B cell (primary cell): ENCODE measurements at regions not wholly inside any gene's neighbourhood (a gene's known extent, or its start where the extent isn't known, plus 50 kb on each side); places are given as distances from the start of the nearest gene placed in this dataset.

Experiments
- ATAC-seq: fragments of 200-7000 bp; cut with Tn5 transposase; one replicate; pipeline ENCODE4 v1.10.0; 2021; ENCODE audit warnings: low read depth, mild to moderate bottlenecking, moderate number of reproducible peaks, moderate library complexity
- CTCF ChIA-PET: fragments of 350-600 bp; sonication (Branson Sonifier 250); formaldehyde crosslinking; loops from one replicate; lab custom pipeline; 2021; ENCODE audit warnings: antibody characterized with exemption, inconsistent platforms; lab: Charles Lee
- POLR2A ChIA-PET: fragments of 350-600 bp; sonication (Branson Sonifier 250); formaldehyde crosslinking; loops from one replicate; lab custom pipeline; 2021; ENCODE audit warnings: antibody characterized with exemption; lab: Charles Lee
- DNase-seq: peaks from one replicate; pipeline ENCODE4 v3.0.0; 2013
- H2AFZ ChIP-seq: 2 replicates; pipeline ENCODE4 v1.6.1; 2012; ENCODE audit warnings: mild to moderate bottlenecking, low read depth, low read length; ENCODE audit not compliant: insufficient read depth, poor library complexity, severe bottlenecking
- H3K27ac ChIP-seq, 2 donors: 1 replicate in 1 of 2; 2 replicates in 1 of 2; pipeline ENCODE4 v1.5.1; 2012 to 2013; ENCODE audit warnings: low read length in 2 of 2, mild to moderate bottlenecking in 2 of 2, moderate library complexity in 1 of 2
- H3K27me3 ChIP-seq, 4 experiments: fragments of 200-600 bp in 1 of 4; sonication (generic) in 1 of 4; replicated peaks in 1 of 4; 1 replicate in 2 of 4; 2 replicates in 2 of 4; pipeline versions ENCODE4 v1.6.1 to v1.7.0; 2013 to 2016; ENCODE audit warnings: low read length in 3 of 4, mild to moderate bottlenecking in 2 of 4, mixed read lengths in 1 of 4, moderate library complexity in 1 of 4; ENCODE audit not compliant: insufficient read depth in 4 of 4, control insufficient read depth in 3 of 4; ENCODE audit errors: control extremely low read depth in 1 of 4
- H3K36me3 ChIP-seq, 2 experiments: replicated peaks in 1 of 2; 1 replicate in 1 of 2; 2 replicates in 1 of 2; pipeline versions ENCODE4 v1.6.1 to v1.7.1; 2013; ENCODE audit warnings: low read length in 1 of 2; ENCODE audit not compliant: insufficient read depth in 2 of 2, control insufficient read depth in 1 of 2; ENCODE audit errors: control extremely low read depth in 1 of 2, extremely low read depth in 1 of 2
- H3K4me1 ChIP-seq, 2 donors: fragments of 200-600 bp in 1 of 2; sonication (generic) in 1 of 2; 1 replicate in 1 of 2; 2 replicates in 1 of 2; pipeline versions ENCODE4 v1.5.1 to v1.6.1; 2013 to 2017; ENCODE audit warnings: low read length in 2 of 2; ENCODE audit not compliant: control insufficient read depth in 2 of 2, insufficient read depth in 2 of 2
- H3K4me2 ChIP-seq: replicated peaks from 2 replicates; pipeline ENCODE3; 2012; ENCODE audit warnings: mild to moderate bottlenecking, low read depth, low read length; ENCODE audit not compliant: poor library complexity, severe bottlenecking
- H3K4me3 ChIP-seq, 5 experiments: fragments of 200-600 bp in 1 of 5; sonication (generic) in 1 of 5; 1 replicate in 3 of 5; 2 replicates in 2 of 5; pipeline versions ENCODE4 v1.5.1 to v1.7.0; 2011 to 2016; ENCODE audit warnings: low read length in 4 of 5, mild to moderate bottlenecking in 4 of 5, low read depth in 2 of 5, control low read depth in 1 of 5, moderate library complexity in 1 of 5; ENCODE audit not compliant: insufficient read depth in 1 of 5; ENCODE audit errors: control extremely low read depth in 1 of 5, extremely low read depth in 1 of 5
- H3K79me2 ChIP-seq: fragments of 200-600 bp; sonication (generic); one replicate; pipeline ENCODE4 v1.6.0; 2016; ENCODE audit warnings: low read length; ENCODE audit not compliant: control insufficient read depth, insufficient read depth
- H3K9ac ChIP-seq: fragments of 200-600 bp; sonication (generic); 2 replicates; pipeline ENCODE4 v1.6.1; 2017; ENCODE audit warnings: mild to moderate bottlenecking, low read length, moderate library complexity
- H3K9me3 ChIP-seq, 3 donors: one replicate each; pipeline versions ENCODE4 v1.6.1 to v1.7.1; 2013; ENCODE audit warnings: low read length in 2 of 3; ENCODE audit not compliant: control insufficient read depth in 2 of 3, insufficient read depth in 1 of 3; ENCODE audit errors: control extremely low read depth in 1 of 3
- H4K20me1 ChIP-seq: 2 replicates; pipeline ENCODE4 v1.6.0; 2012; ENCODE audit warnings: mild to moderate bottlenecking, low read length; ENCODE audit not compliant: insufficient read depth, control insufficient read depth, poor library complexity, severe bottlenecking
- H3K27ac Mint-ChIP-seq: one replicate; pipeline ENCODE4 v1.8.0; 2021; ENCODE audit warnings: mixed read lengths
- H3K27me3 Mint-ChIP-seq: one replicate; pipeline ENCODE4 v1.8.0; 2021; ENCODE audit warnings: mixed read lengths
- H3K4me1 Mint-ChIP-seq: one replicate; pipeline ENCODE4 v1.8.0; 2021; ENCODE audit warnings: mixed read lengths
- H3K4me3 Mint-ChIP-seq: one replicate; pipeline ENCODE4 v1.8.0; 2021; ENCODE audit warnings: mixed read lengths
- H3K9me3 Mint-ChIP-seq: one replicate; pipeline ENCODE4 v1.8.0; 2022; ENCODE audit warnings: mixed read lengths; ENCODE audit not compliant: insufficient read depth
- CTCF ChIP-seq: fragments of 200-600 bp; IDR thresholded peaks from one replicate; pipeline ENCODE4 v1.8.0; 2022; ENCODE audit warnings: antibody characterized with exemption, mild to moderate bottlenecking
- EZH2 ChIP-seq: IDR thresholded peaks from 2 replicates; pipeline ENCODE4 v1.6.1; 2012; ENCODE audit warnings: borderline replicate concordance, low read depth, mild to moderate bottlenecking, moderate library complexity, low read length; ENCODE audit not compliant: insufficient read depth, poor library complexity, severe bottlenecking
- WGBS: methylation state at CpG from one replicate; pipeline ENCODE4 v1.1.5; 2013; ENCODE audit warnings: missing lambda C conversion rate; ENCODE audit not compliant: insufficient coverage; 5-methylcytosine and 5-hydroxymethylcytosine counted together
- intact Hi-C: fragments of 100-400 bp; cut with micrococcal nuclease; formaldehyde crosslinking; loops from one replicate; pipeline ENCODE4 v1.10.0; 2022

DNA sequence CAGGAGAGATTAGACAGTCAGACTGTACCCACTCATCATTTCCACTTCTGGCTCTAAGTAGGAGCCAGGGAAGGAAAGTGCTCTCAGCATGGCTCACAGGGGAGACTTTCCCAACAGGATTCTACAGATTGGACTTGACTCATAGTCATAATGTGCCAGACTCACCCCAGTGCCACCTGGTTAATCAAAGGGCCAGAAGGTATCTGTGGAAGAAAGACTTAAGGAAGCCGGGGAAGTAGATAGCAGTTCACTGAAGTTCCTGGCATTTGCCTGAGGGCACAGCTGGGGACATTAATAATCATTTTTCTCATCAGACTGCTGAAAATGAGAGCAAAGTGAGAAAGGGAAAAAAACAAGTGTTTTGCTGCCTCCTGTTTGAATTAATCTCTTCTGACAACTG lies 717.5 kb downstream of the TUSC7 start:
- Histone ChIP-seq H3K79me2 (no peaks in the 10 kb centered on the region), H2AFZ (no peak overlapping the region), H4K20me1 (no peaks in the 10 kb centered on the region), H3K4me3 (no peak overlapping the region), H3K9me3 (no peaks in the 10 kb centered on the region), H3K4me2 (no peak overlapping the region), H3K36me3 (no peaks in the 10 kb centered on the region), H3K27ac (no peak overlapping the region), H3K27me3 (no peaks in the 10 kb centered on the region), H3K4me1 (no peaks in the 10 kb centered on the region), H3K9ac (no peak overlapping the region)
- CTCF ChIA-PET = no interaction called here
- Mint-ChIP-seq H3K4me3 (no peak overlapping the region), H3K9me3 (no peaks in the 10 kb centered on the region), H3K27me3 (no peaks in the 10 kb centered on the region), H3K4me1 (no peaks in the 10 kb centered on the region), H3K27ac (no peak overlapping the region)
- no peak for DNase-seq
- POLR2A ChIA-PET = no interaction called here
- intact Hi-C loops = no loop called here
- no peak for ATAC-seq
- TF ChIP-seq EZH2 (no peak), CTCF (no peak)
- no CpG with 5 or more reads among the region's 1 CpG for WGBS

- H3K4me1 ChIP-seq = no peaks in the 10 kb centered on the region
- H3K27ac ChIP-seq = no peak overlapping the region
- WGBS = no CpG with 5 or more reads among the region's 1 CpG
- ChIA-PET POLR2A (no interaction called here), CTCF (no interaction called here)
- no peaks in the 10 kb centered on the region for H3K36me3 ChIP-seq
- TF ChIP-seq CTCF (no peak), EZH2 (no peak)
- H3K79me2 ChIP-seq = no peaks in the 10 kb centered on the region
- H4K20me1 ChIP-seq = no peaks in the 10 kb centered on the region
- no peaks in the 10 kb centered on the region for H3K27me3 ChIP-seq
- intact Hi-C loops = no loop called here
- Mint-ChIP-seq H3K4me3 (no peak overlapping the region), H3K9me3 (no peaks in the 10 kb centered on the region), H3K4me1 (no peaks in the 10 kb centered on the region), H3K27me3 (no peaks in the 10 kb centered on the region), H3K27ac (no peak overlapping the region)
- H2AFZ ChIP-seq = no peak overlapping the region
- ATAC-seq (no peak), DNase-seq (no peak)
- no peaks in the 10 kb centered on the region for H3K9me3 ChIP-seq
- H3K4me2 ChIP-seq = no peak overlapping the region
- no peak overlapping the region for H3K9ac ChIP-seq
- H3K4me3 ChIP-seq = no peak overlapping the region
Observed at GRCh38 chr3:117433427-117433826, 723.8 kb downstream of the TUSC7 start.
